NT2/D1 (cell line): ENCODE measurements at regions not wholly inside any gene's neighbourhood (a gene's known extent, or its start where the extent isn't known, plus 50 kb on each side); places are given as distances from the start of the nearest gene placed in this dataset.
A peak's percentile ranks its signal among the peaks of the same experiment; 100 is the strongest.

Experiments used
- DNase-seq: peaks from one replicate; pipeline ENCODE4 v3.0.0-alpha.2; 2011; ENCODE audit warnings: low read depth, low spot score
- H3K27me3 ChIP-seq: 2 replicates; pipeline ENCODE4 v1.6.0; 2011; ENCODE audit warnings: mild to moderate bottlenecking; ENCODE audit not compliant: insufficient read length, insufficient read depth
- H3K36me3 ChIP-seq: 2 replicates; pipeline ENCODE4 v1.6.1; 2011; ENCODE audit warnings: mild to moderate bottlenecking, low read length, mixed read lengths; ENCODE audit not compliant: insufficient read depth, insufficient read length
- H3K4me1 ChIP-seq: 2 replicates; pipeline ENCODE4 v1.5.1; 2011; ENCODE audit not compliant: insufficient read depth, insufficient read length
- H3K4me3 ChIP-seq: 2 replicates; pipeline ENCODE4 v1.5.1; 2011; ENCODE audit warnings: low read depth; ENCODE audit not compliant: insufficient read length
- H3K9ac ChIP-seq: 2 replicates; pipeline ENCODE4 v1.6.0; 2011; ENCODE audit warnings: low read depth; ENCODE audit not compliant: insufficient read length
- H3K9me3 ChIP-seq: 2 replicates; pipeline ENCODE4 v1.5.1; 2011; ENCODE audit warnings: mild to moderate bottlenecking, low read length; ENCODE audit not compliant: insufficient read depth
- SUZ12 ChIP-seq: IDR thresholded peaks from 2 replicates; pipeline ENCODE4 v1.6.1; 2011; ENCODE audit not compliant: insufficient read length, insufficient read depth; ENCODE audit errors: extremely low read depth
- YY1 ChIP-seq: IDR thresholded peaks from 2 replicates; pipeline ENCODE4 v1.6.1; 2011; ENCODE audit not compliant: insufficient read length, insufficient read depth
- ZNF274 ChIP-seq: IDR thresholded peaks from 2 replicates; pipeline ENCODE4 v1.6.1; 2011; ENCODE audit warnings: mild to moderate bottlenecking, low read depth, low read length

DNA sequence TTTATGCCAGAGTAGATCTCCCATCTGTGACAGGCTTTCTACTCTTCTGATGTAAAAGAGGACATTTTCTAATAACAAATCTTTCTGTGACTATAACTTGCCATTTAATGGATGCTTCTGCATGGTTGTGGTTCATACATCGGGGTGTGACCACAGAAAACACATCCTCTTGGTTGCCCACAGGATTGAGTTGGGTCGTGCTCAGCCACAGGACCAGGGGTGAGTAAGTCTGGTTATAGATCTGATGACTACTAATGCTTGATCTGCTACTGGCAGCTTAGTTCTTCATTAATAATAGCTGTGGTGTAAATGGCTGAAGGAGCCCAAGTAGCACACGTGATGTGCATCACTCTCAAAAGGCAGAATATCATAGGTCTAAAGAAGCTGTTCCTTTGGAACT lies 328.2 kb downstream of the RWDD3 start:
- H3K4me1 ChIP-seq, result no peaks in the 10 kb centered on the region

DNA sequence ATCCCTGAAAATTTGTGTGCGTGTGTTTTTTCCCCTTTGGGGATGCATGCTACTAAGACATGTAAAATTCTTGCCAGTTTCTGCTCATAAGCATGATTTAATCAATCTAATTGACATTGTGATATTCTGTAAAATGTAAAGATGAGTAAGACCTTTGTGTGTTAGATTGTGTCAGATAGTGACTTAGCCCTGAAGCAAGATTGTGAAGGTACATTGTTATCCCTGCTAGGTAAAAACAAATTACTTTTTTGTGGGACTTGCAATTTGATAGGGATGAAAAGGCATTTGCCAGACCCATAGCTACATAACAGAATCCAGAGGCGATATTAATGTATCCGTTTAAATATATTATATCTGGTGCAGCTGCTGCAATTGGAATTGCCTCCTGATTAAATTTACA lies 338.0 kb downstream of the RWDD3 start:
- no peaks in the 10 kb centered on the region for H3K4me1 ChIP-seq
- no peak overlapping the region for H3K4me3 ChIP-seq
- H3K36me3 ChIP-seq, result no peaks in the 10 kb centered on the region
- H3K27me3 ChIP-seq, result no peaks in the 10 kb centered on the region
- no peak for DNase-seq
- no peak overlapping the region for H3K9ac ChIP-seq
- TF ChIP-seq SUZ12 (no peak), YY1 (no peak), ZNF274 (no peak)
- no peaks in the 10 kb centered on the region for H3K9me3 ChIP-seq

More for the DNA sequence above, 328.2 kb downstream of the RWDD3 start:
- no peak overlapping the region for H3K4me3 ChIP-seq
- H3K27me3 ChIP-seq, result no peaks in the 10 kb centered on the region
- no peak for TF ChIP-seq SUZ12
- no peak for DNase-seq
- no peaks in the 10 kb centered on the region for H3K36me3 ChIP-seq
- no peak overlapping the region for H3K9ac ChIP-seq
- no peaks in the 10 kb centered on the region; the same call in 1 of the 2 replicates for H3K9me3 ChIP-seq

DNA sequence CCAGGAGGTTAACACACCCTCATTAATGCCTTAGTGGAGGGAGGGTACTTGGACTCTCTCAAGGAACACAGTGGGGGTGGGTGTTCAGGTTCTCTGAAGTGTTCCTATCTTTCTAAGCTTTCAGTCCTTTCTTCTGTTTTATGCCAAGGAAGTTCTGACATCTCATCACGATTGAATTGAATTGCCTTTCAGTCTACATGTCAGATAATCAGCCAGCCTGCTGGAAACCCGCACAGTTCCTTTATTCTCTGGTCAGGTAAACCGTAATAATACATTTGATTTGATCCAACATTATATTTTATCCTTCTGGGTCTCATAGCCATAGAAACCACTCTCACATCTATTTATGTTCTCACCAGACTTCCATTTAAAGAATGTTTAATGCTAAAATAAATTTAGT lies 339.0 kb downstream of the RWDD3 start:
- H3K4me1 ChIP-seq, result no peaks in the 10 kb centered on the region
- no peak for TF ChIP-seq YY1
- TF ChIP-seq SUZ12, result no peak
- no peak for TF ChIP-seq ZNF274

DNA sequence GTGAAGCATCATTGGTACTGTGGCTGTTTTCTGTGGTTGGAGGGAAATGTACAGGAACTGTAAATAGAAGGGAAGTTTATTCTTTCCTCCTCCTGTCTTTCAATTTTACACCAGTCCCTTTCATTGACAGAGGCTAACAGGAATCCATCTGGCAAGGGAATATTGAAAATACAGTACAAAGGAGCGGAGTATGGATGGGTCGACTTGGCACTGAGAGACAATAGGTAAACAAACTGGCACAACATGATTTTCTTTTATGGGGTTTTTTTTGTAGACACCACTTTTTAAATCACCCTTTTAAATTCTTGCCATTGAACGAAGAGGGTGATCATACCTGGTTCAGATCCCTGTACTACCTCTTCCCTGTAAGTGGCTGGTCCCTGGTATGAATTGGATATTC lies 341.3 kb downstream of the RWDD3 start:
- H3K9me3 ChIP-seq, result no peaks in the 10 kb centered on the region
- no peak for DNase-seq
- H3K36me3 ChIP-seq, result no peaks in the 10 kb centered on the region
- H3K9ac ChIP-seq, result no peak overlapping the region
- H3K27me3 ChIP-seq, result no peaks in the 10 kb centered on the region
- no peak overlapping the region for H3K4me3 ChIP-seq
- no peak for TF ChIP-seq SUZ12
- no peak for TF ChIP-seq YY1
- TF ChIP-seq ZNF274, result no peak
- H3K4me1 ChIP-seq, result no peaks in the 10 kb centered on the region

More for the DNA sequence above, 339.0 kb downstream of the RWDD3 start:
- no peak overlapping the region for H3K4me3 ChIP-seq
- no peak overlapping the region for H3K9ac ChIP-seq
- no peaks in the 10 kb centered on the region for H3K36me3 ChIP-seq
- H3K27me3 ChIP-seq, result no peaks in the 10 kb centered on the region
- no peaks in the 10 kb centered on the region for H3K9me3 ChIP-seq
- DNase-seq, result no peak

DNA sequence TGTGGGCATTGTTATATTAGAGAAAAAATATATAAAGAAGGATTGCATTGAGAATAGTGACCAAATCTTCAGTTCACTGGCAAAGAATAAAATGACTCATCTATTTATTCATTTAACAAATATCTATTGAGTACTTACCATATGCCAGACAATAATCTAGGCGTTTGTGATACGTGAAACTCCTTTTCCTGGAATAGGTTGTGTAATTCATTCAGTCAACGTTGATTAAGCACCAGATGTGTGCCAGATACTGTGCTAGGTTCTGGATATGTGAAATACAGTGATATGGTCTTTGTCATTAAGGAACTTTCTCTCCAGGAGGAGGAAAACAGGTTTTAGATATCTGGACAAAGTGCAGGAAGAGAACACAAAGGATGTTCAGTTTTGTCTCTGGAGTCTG lies 344.5 kb downstream of the RWDD3 start:
- TF ChIP-seq ZNF274 (no peak), SUZ12 (no peak), YY1 (no peak)
- Histone ChIP-seq H3K4me1 (no peaks in the 10 kb centered on the region), H3K4me3 (no peak overlapping the region), H3K27me3 (no peaks in the 10 kb centered on the region), H3K9ac (no peak overlapping the region), H3K36me3 (no peaks in the 10 kb centered on the region), H3K9me3 (no peaks in the 10 kb centered on the region)
- DNase-seq, result no peak

DNA sequence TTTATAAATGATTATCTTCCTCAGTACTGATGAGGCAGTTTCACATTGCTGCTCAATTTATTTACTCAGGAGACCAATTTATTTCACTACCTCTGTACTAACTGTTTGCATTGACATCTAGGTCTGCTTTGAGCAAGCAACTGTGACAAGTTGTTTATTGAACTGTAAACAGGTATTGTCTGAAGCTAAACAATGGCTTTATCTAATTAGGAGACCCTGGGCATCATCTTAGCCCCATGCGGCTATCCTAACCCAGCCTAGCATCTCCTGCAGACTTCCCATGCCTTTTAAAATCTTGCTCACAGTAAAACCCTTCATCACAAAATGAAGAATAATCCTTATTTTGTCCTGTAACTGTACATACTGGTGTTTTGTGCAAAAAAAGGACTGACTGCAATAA lies 348.2 kb downstream of the RWDD3 start:
- Histone ChIP-seq H3K4me1 (no peaks in the 10 kb centered on the region), H3K4me3 (no peak overlapping the region), H3K9me3 (no peaks in the 10 kb centered on the region), H3K9ac (no peak overlapping the region), H3K27me3 (no peaks in the 10 kb centered on the region), H3K36me3 (no peaks in the 10 kb centered on the region)
- no peak for TF ChIP-seq YY1
- TF ChIP-seq SUZ12, result no peak
- TF ChIP-seq ZNF274, result no peak
- no peak for DNase-seq

DNA sequence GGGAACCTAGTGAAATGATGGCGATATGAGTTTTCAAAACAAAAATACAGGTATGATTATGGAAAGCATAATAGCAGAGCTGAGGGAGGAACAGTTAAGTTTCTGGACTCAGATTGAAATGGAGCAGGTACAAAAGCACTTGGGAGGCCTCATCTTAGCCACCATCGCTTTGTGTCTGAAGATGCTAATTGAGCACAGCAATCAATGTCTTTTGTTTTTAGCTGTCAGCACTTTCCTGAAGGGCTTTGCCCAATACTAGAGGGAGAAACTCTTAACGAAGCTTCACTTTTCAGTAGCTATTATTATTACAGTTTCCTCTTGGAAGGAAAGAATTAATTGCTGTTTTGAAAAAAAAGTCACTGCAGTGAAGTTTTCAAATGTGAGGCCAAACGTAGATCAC lies 348.7 kb downstream of the RWDD3 start:
- H3K27me3 ChIP-seq, result no peaks in the 10 kb centered on the region
- H3K4me3 ChIP-seq, result no peak overlapping the region
- no peaks in the 10 kb centered on the region for H3K9me3 ChIP-seq
- H3K9ac ChIP-seq, result no peak overlapping the region
- no peak for TF ChIP-seq SUZ12
- no peak for TF ChIP-seq ZNF274
- no peaks in the 10 kb centered on the region for H3K36me3 ChIP-seq
- peak; percentile 55 for DNase-seq
- no peaks in the 10 kb centered on the region for H3K4me1 ChIP-seq

DNA sequence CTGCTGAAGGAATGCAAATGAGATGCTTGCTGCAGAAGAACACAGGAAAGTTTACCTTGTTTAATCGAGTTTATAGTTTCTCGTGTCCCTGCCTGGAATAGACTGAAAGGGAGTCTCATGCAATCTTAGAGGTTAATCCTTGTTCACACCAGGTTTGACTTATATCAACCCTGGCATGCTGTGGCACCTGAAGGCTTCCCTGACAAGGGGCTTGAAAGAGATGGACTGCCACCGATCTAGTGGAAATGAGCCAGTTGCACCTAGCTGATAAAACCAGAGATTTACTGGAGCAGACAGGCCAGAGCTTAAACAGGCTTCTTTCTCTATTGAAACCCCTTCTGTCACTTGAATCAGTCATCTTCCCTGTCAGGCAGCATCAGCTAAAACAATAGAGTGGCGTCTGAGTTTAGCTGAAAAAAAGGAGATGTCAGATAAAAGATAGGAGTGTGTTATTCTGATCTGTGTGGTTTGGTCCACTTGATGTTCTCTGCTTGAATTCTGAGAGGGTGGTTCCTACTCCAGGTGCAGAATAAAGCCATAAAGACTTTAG lies 349.7 kb downstream of the RWDD3 start:
- Histone ChIP-seq H3K27me3 (no peaks in the 10 kb centered on the region), H3K9ac (no peak overlapping the region), H3K36me3 (no peaks in the 10 kb centered on the region), H3K9me3 (no peaks in the 10 kb centered on the region), H3K4me3 (no peak overlapping the region), H3K4me1 (no peaks in the 10 kb centered on the region)
- no peak for TF ChIP-seq SUZ12
- TF ChIP-seq ZNF274, result no peak
- TF ChIP-seq YY1, result no peak
- no peak for DNase-seq

DNA sequence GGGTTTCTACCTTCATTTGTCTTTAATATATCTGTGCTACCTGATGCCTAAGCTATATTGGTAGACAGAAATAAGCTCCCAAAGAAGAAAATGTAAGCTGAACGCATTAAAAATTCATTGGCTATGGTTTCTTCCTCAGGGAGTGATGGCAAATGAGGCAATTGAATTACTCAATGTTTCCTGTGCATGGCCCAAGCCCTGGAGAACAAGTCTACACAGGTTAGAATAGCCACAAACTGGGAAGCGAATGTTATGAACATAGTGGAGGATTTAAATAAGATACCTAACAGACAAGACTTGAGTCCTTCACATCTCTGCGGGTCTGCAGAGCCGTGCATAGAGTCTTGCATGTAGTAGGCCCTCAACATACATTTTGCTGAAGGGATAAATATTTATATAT lies 350.3 kb downstream of the RWDD3 start:
- H3K27me3 ChIP-seq, result no peaks in the 10 kb centered on the region
- H3K4me1 ChIP-seq, result no peaks in the 10 kb centered on the region
- no peaks in the 10 kb centered on the region for H3K36me3 ChIP-seq
- H3K9ac ChIP-seq, result no peak overlapping the region
- TF ChIP-seq ZNF274, result no peak
- no peak for TF ChIP-seq YY1
- no peak for TF ChIP-seq SUZ12
- no peak for DNase-seq
- no peak overlapping the region for H3K4me3 ChIP-seq
- H3K9me3 ChIP-seq, result no peaks in the 10 kb centered on the region
